Activated CD8-positive, alpha-beta memory T cell treated with anti-CD3 and anti-CD28 coated beads for 24 hours (primary cell): ENCODE measurements at regions not wholly inside any gene's neighbourhood (a gene's known extent, or its start where the extent isn't known, plus 50 kb on each side); places are given as distances from the start of the nearest gene placed in this dataset.

ENCODE experiments used
- DNase-seq: peaks from one replicate; pipeline ENCODE4 v3.0.0-alpha.2; 2020

DNA sequence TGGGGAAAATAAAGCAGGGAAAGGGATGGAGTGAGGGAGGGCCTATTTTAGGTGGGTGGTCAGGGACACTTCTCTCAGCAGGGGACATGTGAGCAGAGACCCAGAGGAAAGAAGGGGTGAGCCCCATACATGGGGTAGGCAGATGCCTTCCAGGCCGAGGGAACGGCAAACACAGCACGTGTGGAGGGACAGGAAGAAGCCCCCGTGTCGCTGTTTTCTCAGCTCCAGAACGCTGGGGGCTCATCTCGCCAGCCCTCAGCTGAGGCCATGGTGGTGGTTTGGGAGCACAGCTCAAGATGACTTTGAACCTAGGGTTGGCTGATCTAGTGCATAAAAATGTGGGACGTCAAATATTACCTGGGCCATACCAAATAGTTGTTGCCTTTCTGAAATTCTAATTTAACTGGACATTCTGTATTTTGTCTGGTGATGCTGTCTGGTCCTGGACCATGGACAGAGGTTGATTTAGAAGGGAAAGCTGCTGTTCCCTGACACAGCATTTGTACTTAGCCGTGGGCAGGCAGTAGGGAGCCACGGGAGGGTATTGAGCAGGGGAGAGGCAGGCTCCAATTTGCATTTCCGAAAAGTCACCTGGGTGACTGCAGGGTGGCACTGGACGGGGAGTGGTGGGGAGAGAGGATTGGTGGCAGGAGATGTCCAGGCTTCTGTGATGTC lies 53.1 kb upstream of the RUNX3 start:
- no peak for DNase-seq

DNA sequence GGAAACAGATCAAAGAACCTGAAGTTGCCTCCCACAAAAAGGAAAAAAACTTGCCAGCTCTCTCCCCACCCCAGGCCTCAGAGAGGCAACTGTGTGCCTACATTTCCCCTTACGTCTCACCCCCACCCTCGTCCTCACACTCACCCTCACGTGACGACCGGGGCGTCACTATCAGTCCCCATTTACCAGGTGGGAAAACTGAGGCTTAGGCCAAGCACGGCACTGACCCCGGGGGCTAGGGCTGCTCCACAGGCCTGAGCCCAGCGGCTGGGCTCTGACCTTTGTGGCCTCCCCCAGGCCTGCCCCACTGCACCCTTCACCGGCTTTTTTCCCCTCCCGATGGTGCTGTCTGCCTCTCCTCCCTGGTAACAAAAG lies 51.5 kb upstream of the RUNX3 start:
- peak; percentile 80 for DNase-seq

- DNase-seq = peak; percentile 76
These were observed 51.0 kb upstream of the RUNX3 start for GRCh38 chr1:24980836-24981630.
